HG03460 (cell line): ENCODE measurements at regions not wholly inside any gene's neighbourhood (a gene's known extent, or its start where the extent isn't known, plus 50 kb on each side); places are given as distances from the start of the nearest gene placed in this dataset.

ENCODE experiments used
- ATAC-seq: cut with Tn5 transposase; IDR thresholded peaks from one replicate; pipeline ENCODE4 v1.9.1; 2021; ENCODE audit not compliant: unreplicated experiment

- no peak for ATAC-seq
These were observed 538.6 kb upstream of the MARCKS start for GRCh38 chr6:113318575-113318917.

GRCh38 chr6:113320653-113321052 lies 536.5 kb upstream of the MARCKS start:
- ATAC-seq: no peak

DNA sequence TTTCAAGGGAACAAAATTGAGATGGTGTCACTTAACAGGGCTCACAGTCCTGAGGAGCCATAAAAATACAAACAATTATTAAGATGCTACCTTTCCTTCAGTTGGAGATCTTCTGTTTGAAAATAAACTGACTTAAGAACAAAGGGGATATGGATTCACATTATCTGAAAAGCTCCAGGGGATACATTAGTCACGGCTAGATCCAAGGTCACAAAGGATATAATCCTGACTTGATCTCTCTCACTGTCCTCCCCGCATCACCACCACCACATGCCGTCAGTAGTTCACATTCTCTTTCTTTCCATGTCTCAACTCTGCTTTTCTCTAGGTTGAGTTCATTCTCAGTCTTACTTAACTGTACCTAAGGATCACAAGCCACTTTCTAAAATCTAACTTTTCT lies 530.4 kb upstream of the MARCKS start:
- no peak for ATAC-seq

DNA sequence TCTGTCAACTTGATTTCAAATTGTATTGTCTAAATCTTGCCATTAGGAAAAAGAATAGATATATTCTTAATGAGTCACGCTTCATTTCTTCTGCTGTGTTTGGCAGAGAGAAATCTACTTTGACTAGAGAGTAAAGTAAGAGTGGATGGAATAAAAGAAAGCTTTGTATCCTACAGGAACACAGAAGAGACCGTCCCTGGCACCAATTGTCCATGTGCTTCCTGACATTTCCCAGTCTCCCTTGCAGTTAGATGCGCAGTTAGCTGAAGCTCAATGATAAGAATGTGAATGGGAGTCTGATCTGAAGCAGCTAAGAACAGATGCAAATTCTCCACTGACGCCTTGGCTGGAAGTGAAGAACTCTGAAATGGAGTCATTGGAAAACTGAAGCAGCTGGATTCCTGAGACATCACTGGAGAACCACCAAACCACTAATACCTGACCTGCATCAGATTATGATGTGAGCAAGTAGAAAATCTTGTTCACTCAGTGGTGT lies 528.2 kb upstream of the MARCKS start:
- no peak for ATAC-seq

- ATAC-seq: no peak
These were observed 527.1 kb upstream of the MARCKS start for GRCh38 chr6:113329942-113330635.

- no peak for ATAC-seq
These were observed 526.6 kb upstream of the MARCKS start for GRCh38 chr6:113330636-113330946.

- no peak for ATAC-seq
These were observed 526.1 kb upstream of the MARCKS start for GRCh38 chr6:113331021-113331420.

- no peak for ATAC-seq
These were observed 518.5 kb upstream of the MARCKS start for GRCh38 chr6:113338644-113339043.

- no peak for ATAC-seq
These were observed 517.9 kb upstream of the MARCKS start for GRCh38 chr6:113339209-113339608.

- no peak for ATAC-seq
These were observed 516.8 kb upstream of the MARCKS start for GRCh38 chr6:113340371-113340770.

DNA sequence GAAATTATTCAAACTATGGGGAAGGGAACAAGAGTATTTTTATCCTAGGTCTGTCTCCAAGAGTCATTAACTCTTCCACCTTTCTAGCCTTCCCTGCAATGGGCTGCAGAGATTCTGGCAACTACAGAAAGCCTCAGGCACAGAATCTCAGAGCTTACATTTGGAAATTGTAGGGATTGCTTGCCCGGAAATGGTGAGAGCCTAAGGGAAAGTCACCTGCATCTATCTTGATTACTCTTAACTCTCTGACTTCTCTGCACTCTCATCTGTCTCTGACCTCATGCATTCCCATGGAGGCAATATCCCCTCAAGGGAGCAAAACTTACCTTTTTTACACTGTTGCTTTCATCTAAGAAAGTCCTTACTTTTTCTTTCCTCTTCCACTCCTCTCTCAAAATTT lies 513.2 kb upstream of the MARCKS start:
- ATAC-seq: no peak

DNA sequence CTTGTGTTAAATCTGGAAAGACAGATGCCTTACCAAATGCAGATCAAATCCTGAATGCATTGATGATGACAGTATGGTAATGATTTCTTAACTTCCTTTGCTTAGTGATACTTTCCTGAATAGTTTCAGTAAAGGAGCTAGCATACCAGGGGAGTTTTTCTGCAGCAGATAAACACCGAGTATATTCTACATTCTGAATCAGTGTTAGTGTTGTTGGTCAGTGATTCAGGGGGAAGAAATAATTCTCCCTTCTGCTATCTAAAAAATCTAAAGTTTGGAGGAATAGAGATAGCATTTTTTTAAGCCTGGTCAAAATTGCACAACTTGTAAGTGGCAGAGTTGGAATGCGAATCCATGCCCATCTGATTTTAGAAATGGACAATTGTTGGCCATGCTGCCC lies 512.2 kb upstream of the MARCKS start:
- ATAC-seq: no peak

GRCh38 chr6:113347436-113347835 lies 509.7 kb upstream of the MARCKS start:
- no peak for ATAC-seq

- no peak for ATAC-seq
These were observed 506.7 kb upstream of the MARCKS start for GRCh38 chr6:113350461-113350860.

DNA sequence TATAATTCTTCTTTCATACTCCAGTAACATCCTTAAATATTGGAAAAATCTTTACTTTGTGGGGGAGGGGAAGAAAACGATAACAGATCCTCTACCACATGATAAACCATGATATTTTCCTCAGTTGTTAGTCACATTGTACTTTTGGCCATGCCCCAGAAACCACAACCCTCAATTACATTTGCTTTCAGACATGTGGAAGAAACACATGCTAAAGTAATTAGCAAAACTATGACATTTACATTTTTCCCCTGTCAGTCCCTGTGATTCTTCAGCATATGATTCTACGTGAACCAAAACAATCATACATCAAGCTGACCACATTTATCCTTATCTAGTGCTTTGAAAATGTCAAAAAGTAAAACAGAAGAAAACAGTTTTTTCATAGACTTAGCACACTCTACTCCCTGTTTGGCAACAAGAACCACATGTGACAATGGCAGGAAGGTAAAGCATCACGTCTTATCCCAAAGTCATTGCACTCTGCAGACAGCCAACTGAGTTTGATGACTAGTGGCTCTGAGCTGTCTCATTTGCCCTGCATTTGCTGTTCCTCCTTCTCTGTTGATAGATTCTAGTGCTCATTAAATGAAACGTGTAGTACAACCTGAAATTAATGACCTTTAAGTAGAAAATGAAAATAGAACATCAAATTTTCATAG lies 505.8 kb upstream of the MARCKS start:
- ATAC-seq: no peak

DNA sequence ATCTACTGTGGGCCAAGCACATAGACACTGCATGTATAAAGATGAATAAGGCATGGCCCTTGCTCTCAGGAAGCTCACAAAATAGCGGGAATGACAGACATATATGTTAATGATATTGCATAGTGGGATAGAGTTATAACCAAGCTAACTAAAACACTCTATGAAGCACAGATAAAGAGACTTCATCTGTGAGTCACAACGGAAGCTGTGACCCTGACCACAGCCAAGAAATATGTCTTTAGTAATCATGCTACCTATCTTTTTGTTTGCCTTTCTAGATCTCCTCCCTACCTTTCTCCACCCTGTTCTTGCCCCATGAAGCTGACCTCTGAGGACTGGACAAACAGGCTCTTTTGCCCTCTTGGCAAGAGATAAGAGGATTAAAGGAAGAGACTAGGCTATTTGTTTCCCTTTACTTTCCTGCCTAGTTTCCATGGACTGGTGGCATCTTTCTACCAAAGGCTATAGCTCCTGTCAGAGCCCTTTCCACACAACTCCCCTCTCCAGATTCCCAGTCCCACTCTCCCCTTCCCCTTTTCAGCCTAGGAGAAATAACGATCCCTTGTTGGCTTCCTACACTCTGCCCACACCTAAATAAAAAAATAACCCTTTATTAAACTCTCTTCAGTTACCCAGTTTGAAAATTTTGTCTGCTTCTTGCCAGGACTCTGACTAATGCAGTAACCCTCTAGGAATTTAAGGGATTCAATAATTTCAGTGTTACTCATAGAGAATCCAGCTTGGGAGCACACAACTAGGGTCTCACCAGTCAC lies 504.9 kb upstream of the MARCKS start:
- no peak for ATAC-seq

GRCh38 chr6:113352831-113353230 lies 504.3 kb upstream of the MARCKS start:
- ATAC-seq: no peak

- ATAC-seq: no peak
These were observed 503.8 kb upstream of the MARCKS start for GRCh38 chr6:113353392-113353791.

DNA sequence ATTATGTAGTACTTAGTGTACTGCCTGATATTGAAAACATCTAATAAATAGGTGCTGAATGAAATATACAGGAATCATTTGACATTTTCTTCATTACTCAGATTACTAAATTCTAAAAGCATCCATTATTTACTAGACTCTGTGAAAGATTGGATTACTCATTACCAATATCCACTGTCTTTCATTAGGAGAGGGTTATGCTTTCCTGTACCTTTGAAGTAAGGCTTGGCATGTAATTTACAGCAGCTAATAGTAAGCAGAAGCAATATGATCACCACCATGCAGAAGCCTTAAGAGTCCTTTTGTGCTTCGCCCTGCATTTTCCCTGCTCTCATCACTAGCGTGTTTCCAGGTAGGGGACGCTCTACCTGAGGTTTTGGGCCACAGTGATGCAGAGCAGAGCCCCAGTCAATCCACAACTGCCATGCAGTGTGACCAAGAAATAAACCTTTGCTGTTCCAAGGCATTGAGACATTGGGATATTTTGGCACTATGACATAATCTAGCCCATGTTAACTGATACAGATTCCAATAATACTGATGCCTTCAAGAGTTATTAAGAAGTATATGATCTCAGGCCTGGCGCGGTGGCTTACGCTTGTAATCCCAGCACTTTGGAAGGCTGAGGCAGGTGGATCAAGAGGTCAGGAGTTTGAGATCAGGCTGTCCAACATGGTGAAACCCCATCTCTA lies 502.8 kb upstream of the MARCKS start:
- no peak for ATAC-seq

DNA sequence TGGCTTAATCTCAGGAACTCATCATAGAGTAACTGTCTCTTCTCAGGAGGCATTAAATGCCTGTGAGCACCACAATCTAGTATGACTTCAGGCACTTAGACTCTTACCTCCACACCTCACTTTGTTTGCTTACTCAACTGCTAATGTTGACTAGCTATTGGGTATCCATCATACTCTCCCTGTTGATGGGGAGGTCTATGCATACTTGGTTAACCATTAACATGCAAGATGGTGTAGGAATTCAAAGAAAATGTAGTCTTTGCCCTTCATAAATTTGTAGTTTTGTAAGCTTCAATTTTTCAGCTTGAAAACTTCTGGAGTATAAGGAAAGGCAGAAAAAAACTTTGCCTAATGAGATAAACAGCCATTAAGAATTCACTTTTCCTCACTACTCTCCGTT lies 501.0 kb upstream of the MARCKS start:
- ATAC-seq: no peak

- no peak for ATAC-seq
These were observed 500.1 kb upstream of the MARCKS start for GRCh38 chr6:113357041-113357440.
